ENCODE measurements at regions not wholly inside any gene's neighbourhood (a gene's known extent, or its start where the extent isn't known, plus 50 kb on each side); places are given as distances from the start of the nearest gene placed in this dataset.
"Not testable (repeated sequence)": the region's sequence is repeated elsewhere in the genome, so short reads cannot be mapped to it uniquely, and the experiment has no call there.

DNA sequence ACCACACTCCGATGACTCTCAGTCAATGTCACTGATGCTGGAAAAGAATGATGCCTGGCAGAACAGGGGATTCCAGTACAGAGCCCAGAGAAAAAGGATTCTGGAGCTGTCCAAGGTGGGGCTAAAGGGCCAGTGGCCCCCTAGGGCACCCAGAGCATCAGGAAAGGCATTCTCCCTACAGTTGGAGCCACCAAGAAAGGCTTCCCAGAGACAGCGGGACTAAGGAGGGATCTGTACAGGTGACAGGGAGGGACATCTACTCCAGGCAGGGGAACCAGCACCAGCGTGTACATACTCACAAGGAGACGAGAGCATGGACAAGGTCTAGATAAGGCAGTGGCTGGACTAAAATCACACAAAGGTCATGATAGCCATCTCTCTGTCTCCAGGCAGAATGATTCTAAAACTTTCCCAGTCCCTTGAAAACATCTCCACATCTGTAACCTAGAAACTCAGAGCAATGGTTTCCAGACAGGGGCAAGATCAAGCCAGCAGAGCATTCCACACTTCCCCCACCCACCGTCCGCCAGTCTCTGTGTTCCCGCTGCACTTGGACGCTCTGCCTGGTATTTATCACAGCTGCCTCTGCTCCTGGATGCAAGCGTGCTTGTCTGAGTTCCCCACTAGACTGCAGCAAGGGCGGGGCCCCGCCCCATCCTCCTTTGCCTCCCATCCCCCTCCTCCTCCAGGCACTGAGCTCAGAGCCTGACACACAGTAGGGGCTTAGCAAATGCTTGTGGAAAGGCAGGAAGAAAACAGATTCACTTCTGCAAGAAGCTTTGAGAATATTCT, 111.6 kb upstream of the ZC3H12A start:
- H3K27ac ChIP-seq (ENCODE audit: low read depth in 1 of 2, low read length in 1 of 2): no peak overlapping the region
- H3K4me1 ChIP-seq (ENCODE audit: control insufficient read depth in 5 of 5, insufficient read depth in 5 of 5, low read length in 5 of 5): no peaks in the 10 kb centered on the region
- H3K36me3 ChIP-seq (ENCODE audit: control insufficient read depth in 4 of 4, insufficient read depth in 4 of 4, low read length in 4 of 4): no peaks in the 10 kb centered on the region
- WGBS, 2 donors: 22 to 29% methylated on average over 11 of the region's 11 CpGs
- ATAC-seq (ENCODE audit: insufficient read depth, low FRiP score) (no peak), DNase-seq (peak in 1 of 3 donors; percentile 3)
- TF ChIP-seq, protein P1, sequence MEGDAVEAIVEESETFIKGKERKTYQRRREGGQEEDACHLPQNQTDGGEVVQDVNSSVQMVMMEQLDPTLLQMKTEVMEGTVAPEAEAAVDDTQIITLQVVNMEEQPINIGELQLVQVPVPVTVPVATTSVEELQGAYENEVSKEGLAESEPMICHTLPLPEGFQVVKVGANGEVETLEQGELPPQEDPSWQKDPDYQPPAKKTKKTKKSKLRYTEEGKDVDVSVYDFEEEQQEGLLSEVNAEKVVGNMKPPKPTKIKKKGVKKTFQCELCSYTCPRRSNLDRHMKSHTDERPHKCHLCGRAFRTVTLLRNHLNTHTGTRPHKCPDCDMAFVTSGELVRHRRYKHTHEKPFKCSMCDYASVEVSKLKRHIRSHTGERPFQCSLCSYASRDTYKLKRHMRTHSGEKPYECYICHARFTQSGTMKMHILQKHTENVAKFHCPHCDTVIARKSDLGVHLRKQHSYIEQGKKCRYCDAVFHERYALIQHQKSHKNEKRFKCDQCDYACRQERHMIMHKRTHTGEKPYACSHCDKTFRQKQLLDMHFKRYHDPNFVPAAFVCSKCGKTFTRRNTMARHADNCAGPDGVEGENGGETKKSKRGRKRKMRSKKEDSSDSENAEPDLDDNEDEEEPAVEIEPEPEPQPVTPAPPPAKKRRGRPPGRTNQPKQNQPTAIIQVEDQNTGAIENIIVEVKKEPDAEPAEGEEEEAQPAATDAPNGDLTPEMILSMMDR (IDR thresholded peaks at IDR 0.05; ENCODE audit: control extremely low read depth, extremely low read depth): no peak
- H3K4me3 ChIP-seq: no peak overlapping the region
- H3K9ac ChIP-seq (ENCODE audit: insufficient read depth in 1 of 2, low read length in 2 of 2): no peak overlapping the region
- peaks cover 0 to 14% (median 12%) of the 10 kb centered on the region in 3 donors for H3K27me3 ChIP-seq (ENCODE audit: control insufficient read depth in 3 of 3, insufficient read depth in 3 of 3, low read length in 2 of 3)
- H3K9me3 ChIP-seq (ENCODE audit: control insufficient read depth in 4 of 4, insufficient read depth in 3 of 4, low read length in 3 of 4): peaks cover 0 to 2% (median 0%) of the 10 kb centered on the region in 4 donors

DNA sequence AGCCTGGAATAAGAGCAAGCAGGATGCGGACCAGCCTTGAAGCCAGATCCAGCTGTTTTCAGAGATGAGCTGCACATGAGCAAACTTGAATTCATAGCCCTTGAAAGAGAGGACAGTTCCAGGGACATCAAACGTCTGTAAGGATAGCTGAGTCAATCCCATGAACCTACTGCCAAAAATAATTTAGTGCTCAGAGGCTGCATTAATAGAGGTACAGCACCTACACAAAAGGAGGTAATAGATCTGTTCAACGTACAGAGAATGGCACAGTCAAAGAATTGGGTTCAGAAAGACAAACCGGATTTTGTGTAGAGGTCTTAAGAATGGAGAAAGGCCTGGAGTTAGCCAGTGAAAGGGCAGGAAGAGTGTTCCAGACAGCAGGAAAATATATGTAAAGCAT, 110.8 kb upstream of the ZC3H12A start:
- Histone ChIP-seq H3K9me3 (ENCODE audit: control insufficient read depth in 4 of 4, insufficient read depth in 3 of 4, low read length in 3 of 4) (peaks cover 0 to 2% (median 0%) of the 10 kb centered on the region in 4 donors), H3K9ac (ENCODE audit: insufficient read depth in 1 of 2, low read length in 2 of 2) (no peak overlapping the region), H3K36me3 (ENCODE audit: control insufficient read depth in 4 of 4, insufficient read depth in 4 of 4, low read length in 4 of 4) (no peaks in the 10 kb centered on the region), H3K4me3 (no peak overlapping the region), H3K4me1 (ENCODE audit: control insufficient read depth in 5 of 5, insufficient read depth in 5 of 5, low read length in 5 of 5) (no peaks in the 10 kb centered on the region), H3K27ac (ENCODE audit: low read depth in 1 of 2, low read length in 1 of 2) (no peak overlapping the region), H3K27me3 (ENCODE audit: control insufficient read depth in 3 of 3, insufficient read depth in 3 of 3, low read length in 2 of 3) (peaks cover 0 to 14% (median 12%) of the 10 kb centered on the region in 3 donors)
- 59 to 62% methylated on average over 4 of the region's 4 CpGs for WGBS, 2 donors
- TF ChIP-seq, protein P1 (IDR thresholded peaks at IDR 0.05; ENCODE audit: control extremely low read depth, extremely low read depth): no peak
- no peak for DNase-seq
- ATAC-seq (ENCODE audit: insufficient read depth, low FRiP score): no peak

DNA sequence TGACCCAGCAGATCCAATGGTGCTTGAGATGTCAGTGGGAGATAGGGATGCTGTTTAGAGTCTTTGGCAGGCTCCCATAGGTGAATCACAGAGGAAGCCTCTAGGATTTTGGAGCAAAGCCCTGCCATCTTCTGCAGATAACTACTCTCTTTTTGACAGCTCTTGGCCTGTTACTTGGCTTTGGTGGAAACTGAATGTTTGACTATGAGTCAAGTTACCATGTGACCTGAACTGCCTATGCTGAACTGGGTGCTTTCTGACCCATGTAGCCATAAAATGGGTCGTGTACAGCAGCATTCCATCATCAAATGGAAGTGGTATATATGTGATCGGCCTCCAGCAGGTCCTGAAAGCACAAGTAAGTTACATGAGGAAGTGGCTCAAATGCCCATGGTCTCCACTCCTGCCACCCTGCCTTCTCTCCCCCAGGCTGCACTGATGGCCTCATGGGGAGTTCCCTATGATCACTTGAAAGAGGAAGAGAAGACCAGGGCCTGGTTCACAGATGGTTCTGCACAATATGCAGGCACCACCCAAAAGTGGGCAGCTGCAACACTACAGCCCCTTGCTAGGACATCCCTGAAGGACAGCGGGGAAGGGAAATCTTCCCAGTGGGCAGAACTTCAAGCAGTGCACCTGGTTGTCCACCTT, 105.6 kb upstream of the ZC3H12A start:
- not testable (repeated sequence) for H3K4me1 ChIP-seq (ENCODE audit: control insufficient read depth in 5 of 5, insufficient read depth in 5 of 5, low read length in 5 of 5); ATAC-seq (ENCODE audit: insufficient read depth, low FRiP score); DNase-seq; H3K36me3 ChIP-seq (ENCODE audit: control insufficient read depth in 4 of 4, insufficient read depth in 4 of 4, low read length in 4 of 4); H3K9me3 ChIP-seq (ENCODE audit: control insufficient read depth in 4 of 4, insufficient read depth in 3 of 4, low read length in 3 of 4); H3K9ac ChIP-seq (ENCODE audit: insufficient read depth in 1 of 2, low read length in 2 of 2); H3K4me3 ChIP-seq; H3K27ac ChIP-seq (ENCODE audit: low read depth in 1 of 2, low read length in 1 of 2); H3K27me3 ChIP-seq (ENCODE audit: control insufficient read depth in 3 of 3, insufficient read depth in 3 of 3, low read length in 2 of 3)
- 59 to 67% methylated on average over 3 of the region's 3 CpGs for WGBS, 2 donors

DNA sequence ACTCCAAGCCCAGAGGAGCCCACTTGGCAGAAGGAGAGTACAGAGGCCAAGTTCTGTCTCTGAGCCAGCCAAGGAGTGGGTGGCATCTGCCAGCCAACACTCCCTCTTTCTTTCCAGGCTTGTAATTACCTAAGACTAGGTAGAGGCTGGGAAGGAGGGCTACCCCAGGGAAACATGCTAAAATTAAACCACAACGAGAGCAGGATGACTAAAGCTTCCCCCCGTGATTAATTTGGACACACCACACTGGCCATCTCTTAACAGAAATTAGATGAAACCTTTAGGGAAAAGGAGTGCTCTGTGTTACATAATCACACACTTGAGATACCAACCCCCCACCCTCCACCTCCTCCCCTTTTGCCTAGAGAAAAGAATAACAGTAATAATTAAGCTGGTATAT, 102.1 kb upstream of the ZC3H12A start:
- 70 to 79% methylated on average over 2 of the region's 2 CpGs for WGBS, 2 donors
- no peaks in the 10 kb centered on the region for H3K27me3 ChIP-seq (ENCODE audit: control insufficient read depth in 3 of 3, insufficient read depth in 3 of 3, low read length in 2 of 3)
- H3K4me1 ChIP-seq (ENCODE audit: control insufficient read depth in 5 of 5, insufficient read depth in 5 of 5, low read length in 5 of 5): no peaks in the 10 kb centered on the region
- no peak for ATAC-seq (ENCODE audit: insufficient read depth, low FRiP score)
- H3K9ac ChIP-seq (ENCODE audit: insufficient read depth in 1 of 2, low read length in 2 of 2): no peak overlapping the region
- no peak overlapping the region for H3K27ac ChIP-seq (ENCODE audit: low read depth in 1 of 2, low read length in 1 of 2)
- DNase-seq: no peak
- peaks cover 0 to 6% (median 0%) of the 10 kb centered on the region in 4 donors for H3K9me3 ChIP-seq (ENCODE audit: control insufficient read depth in 4 of 4, insufficient read depth in 3 of 4, low read length in 3 of 4)
- no peaks in the 10 kb centered on the region for H3K36me3 ChIP-seq (ENCODE audit: control insufficient read depth in 4 of 4, insufficient read depth in 4 of 4, low read length in 4 of 4)
- H3K4me3 ChIP-seq: no peak overlapping the region
- TF ChIP-seq, protein P1 (IDR thresholded peaks at IDR 0.05; ENCODE audit: control extremely low read depth, extremely low read depth): no peak

All from lung (tissue), 11 donors.